GM10248 (cell line): ENCODE measurements at regions not wholly inside any gene's neighbourhood (a gene's known extent, or its start where the extent isn't known, plus 50 kb on each side); places are given as distances from the start of the nearest gene placed in this dataset.

ENCODE experiments used
- CTCF ChIA-PET: fragments of 300-600 bp; sonication (Branson Sonifier 250); formaldehyde crosslinking; extraction: SDS; loops from one replicate; lab custom pipeline; 2021; ENCODE audit warnings: antibody characterized with exemption; lab: Yijun Ruan, JAX
- POLR2A ChIA-PET: fragments of 350-650 bp; sonication (Branson Sonifier 250); formaldehyde crosslinking; extraction: SDS; loops from one replicate; lab custom pipeline; 2020; ENCODE audit warnings: antibody characterized with exemption; lab: Yijun Ruan, JAX
- DNase-seq: peaks from one replicate; pipeline ENCODE4 v3.0.0; 2012; ENCODE audit errors: extremely low spot score
- TF ChIP-seq, protein P1 (sequence below): IDR thresholded peaks from 2 replicates; pipeline ENCODE4 v1.5.1; 2012; ENCODE audit warnings: mild to moderate bottlenecking, low read depth; ENCODE audit errors: extremely low read depth, missing control alignments, control extremely low read depth

- CTCF ChIA-PET = interaction anchor here (0.9 to 1.9 kb wide), 4 partner anchors 12 to 14 kb away, joined by 3 to 7 read pairs (median 4); no protein-coding TSS in a partner anchor
- POLR2A ChIA-PET = no interaction called here
These were observed 199.1 kb upstream of the CELF4 start for GRCh38 chr18:37764541-37765288.

DNA sequence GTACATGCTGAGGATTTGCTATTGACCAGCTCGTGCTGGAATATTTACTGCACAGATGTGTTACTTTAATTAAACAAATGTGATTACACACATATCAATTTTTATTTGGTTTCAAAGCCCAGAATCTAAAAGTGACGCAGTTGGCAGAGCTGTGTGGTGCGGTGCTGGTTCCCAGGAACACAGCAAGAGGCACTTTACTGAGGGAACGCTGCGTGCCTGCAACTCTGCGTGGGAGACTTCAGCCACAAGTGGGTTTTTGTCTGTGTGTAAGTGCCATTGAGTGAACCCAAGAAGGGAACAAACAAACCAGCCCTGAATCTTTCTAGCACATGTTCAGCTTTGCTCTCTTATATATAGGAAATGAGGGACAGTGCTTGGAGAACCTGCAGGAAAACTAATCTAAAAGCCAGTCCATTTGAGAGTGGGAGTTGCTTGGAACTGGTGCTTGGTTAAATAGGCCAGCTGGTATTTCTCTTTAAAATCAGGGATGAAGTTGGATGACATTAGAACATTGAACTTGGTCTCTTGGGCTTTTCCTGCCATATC, 196.6 kb upstream of the CELF4 start:
- no peak for DNase-seq
- TF ChIP-seq, protein P1, sequence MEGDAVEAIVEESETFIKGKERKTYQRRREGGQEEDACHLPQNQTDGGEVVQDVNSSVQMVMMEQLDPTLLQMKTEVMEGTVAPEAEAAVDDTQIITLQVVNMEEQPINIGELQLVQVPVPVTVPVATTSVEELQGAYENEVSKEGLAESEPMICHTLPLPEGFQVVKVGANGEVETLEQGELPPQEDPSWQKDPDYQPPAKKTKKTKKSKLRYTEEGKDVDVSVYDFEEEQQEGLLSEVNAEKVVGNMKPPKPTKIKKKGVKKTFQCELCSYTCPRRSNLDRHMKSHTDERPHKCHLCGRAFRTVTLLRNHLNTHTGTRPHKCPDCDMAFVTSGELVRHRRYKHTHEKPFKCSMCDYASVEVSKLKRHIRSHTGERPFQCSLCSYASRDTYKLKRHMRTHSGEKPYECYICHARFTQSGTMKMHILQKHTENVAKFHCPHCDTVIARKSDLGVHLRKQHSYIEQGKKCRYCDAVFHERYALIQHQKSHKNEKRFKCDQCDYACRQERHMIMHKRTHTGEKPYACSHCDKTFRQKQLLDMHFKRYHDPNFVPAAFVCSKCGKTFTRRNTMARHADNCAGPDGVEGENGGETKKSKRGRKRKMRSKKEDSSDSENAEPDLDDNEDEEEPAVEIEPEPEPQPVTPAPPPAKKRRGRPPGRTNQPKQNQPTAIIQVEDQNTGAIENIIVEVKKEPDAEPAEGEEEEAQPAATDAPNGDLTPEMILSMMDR = no peak
- POLR2A ChIA-PET = no interaction called here
- CTCF ChIA-PET = interaction anchor here (1.8 kb wide), 1 partner anchor 16 kb away, joined by 6 read pairs; no protein-coding TSS in a partner anchor

More at GRCh38 chr18:37764541-37765288, 199.1 kb upstream of the CELF4 start:
- no peak for DNase-seq
- TF ChIP-seq, protein P1 = no peak

DNA sequence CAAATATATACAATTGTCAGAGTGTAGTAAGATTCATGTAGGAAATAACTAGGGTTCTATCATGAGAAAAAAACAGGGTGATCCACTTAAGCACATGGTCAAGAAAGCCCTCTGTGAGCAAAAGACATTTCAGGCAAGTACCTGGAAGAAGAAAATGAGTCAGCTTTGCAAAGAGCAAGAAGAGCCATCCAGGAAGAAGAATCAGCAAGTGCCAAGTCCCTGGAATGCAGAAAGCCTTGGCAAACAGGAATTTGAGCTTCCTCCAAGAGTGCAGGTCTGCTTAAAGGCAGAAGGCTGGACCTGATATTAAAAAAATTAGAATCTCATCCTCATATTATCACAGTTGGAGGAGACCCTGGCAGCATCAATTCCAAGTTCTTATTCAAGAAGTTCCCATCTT, 188.5 kb upstream of the CELF4 start:
- no peak for DNase-seq
- ChIA-PET CTCF (no interaction called here), POLR2A (no interaction called here)

GRCh38 chr18:37742436-37742835, 176.8 kb upstream of the CELF4 start:
- CTCF ChIA-PET = no interaction called here
- no peak for DNase-seq
- POLR2A ChIA-PET = no interaction called here
- TF ChIP-seq, protein P1 = no peak

More for the DNA sequence above, 188.5 kb upstream of the CELF4 start:
- TF ChIP-seq, protein P1 = no peak

GRCh38 chr18:37741032-37741623, 175.5 kb upstream of the CELF4 start:
- ChIA-PET CTCF (no interaction called here), POLR2A (no interaction called here)
- TF ChIP-seq, protein P1 = no peak
- DNase-seq = no peak

DNA sequence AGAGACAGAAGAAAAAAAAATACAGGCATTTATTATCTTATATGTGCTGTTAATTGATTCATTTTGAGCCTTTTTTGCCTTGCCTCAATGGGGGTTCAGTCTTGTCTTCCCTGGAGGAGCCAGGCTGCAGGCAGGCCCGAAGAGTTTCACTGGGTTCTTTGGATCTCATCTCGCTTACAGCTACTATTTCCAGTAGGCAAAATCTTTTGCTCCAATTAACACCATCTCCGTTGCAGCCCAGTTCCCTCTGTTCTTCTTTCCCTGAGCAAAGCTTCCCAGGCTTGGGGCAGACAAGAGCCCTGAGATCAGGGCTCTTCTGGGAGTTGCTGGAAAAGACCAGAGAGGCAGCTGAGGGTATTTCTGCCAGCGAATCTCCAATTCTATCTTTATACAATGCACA, 168.8 kb upstream of the CELF4 start:
- DNase-seq = no peak
- POLR2A ChIA-PET = no interaction called here
- TF ChIP-seq, protein P1 = no peak
- CTCF ChIA-PET = no interaction called here
